CMK (cell line): ENCODE measurements at regions not wholly inside any gene's neighbourhood (a gene's known extent, or its start where the extent isn't known, plus 50 kb on each side); places are given as distances from the start of the nearest gene placed in this dataset.

ENCODE experiments used
- DNase-seq: peaks from one replicate; pipeline ENCODE4 v3.0.0-alpha.2; 2010; ENCODE audit warnings: low read depth

DNA sequence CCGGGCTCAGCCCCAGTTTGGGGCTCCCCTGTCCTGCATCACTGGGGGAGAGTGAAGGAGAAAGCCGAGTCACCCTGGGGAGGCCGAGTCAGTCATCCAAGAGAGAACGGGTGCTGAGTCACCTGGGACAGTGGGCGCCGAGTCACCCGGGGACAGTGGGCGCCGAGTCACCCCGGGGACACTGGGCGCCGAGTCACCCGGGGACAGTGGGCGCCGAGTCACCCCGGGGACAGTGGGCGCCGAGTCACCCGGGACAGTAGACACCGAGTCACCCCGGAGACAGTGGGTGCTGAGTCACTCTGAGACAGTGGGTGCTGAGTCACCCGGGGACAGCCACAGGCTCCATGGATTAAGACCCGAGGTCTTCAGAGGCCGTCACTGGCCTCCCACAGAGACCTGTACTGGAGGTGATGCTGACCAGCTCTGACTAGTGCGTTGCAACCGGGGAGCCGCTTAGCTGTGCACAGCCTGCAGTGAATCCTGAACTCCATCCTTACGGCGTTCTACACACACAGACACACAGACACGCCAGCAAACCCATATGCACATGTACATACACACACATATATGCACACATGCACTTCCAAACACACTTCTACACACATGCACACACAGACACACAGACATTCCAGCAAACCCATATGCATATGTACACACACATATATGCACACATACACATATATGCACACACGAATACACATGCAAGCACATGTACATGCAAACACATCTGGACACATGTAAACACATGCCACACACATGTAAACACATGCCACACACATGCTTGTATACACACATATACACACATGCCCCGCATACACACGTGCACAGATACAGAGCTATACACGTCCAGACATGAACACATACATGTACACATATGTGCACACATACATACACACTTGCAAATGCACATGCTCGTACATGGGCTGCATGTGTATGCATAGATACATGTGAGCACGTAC, 64.9 kb upstream of the GALNT9 start:
- no peak for DNase-seq

DNA sequence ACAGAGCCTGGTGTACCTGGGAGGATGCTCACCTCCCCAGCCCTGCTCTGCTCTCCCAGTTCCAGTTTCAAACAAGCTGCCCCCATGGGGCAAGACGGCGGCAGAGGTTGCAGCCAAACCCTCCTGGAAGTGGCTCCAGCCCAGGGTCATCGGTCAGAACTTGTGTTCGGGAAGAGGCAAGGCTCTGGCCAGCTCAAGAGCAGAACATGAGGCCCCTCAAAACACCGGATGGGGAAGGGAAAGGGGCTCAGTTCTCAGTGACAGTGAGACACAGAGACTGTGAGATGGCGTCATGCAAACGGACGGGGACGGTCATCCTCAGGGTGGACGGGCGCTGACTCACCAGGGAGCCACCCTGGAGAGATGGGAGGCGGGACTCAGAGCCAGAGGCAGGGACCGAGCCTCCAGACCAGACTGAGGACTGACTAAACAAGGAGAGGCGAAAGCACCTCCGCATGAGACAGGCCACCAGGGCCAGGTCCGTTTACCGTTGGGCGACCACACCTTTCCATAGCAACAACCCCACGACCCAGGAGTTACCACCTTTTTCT, 63.9 kb upstream of the GALNT9 start:
- no peak for DNase-seq

DNA sequence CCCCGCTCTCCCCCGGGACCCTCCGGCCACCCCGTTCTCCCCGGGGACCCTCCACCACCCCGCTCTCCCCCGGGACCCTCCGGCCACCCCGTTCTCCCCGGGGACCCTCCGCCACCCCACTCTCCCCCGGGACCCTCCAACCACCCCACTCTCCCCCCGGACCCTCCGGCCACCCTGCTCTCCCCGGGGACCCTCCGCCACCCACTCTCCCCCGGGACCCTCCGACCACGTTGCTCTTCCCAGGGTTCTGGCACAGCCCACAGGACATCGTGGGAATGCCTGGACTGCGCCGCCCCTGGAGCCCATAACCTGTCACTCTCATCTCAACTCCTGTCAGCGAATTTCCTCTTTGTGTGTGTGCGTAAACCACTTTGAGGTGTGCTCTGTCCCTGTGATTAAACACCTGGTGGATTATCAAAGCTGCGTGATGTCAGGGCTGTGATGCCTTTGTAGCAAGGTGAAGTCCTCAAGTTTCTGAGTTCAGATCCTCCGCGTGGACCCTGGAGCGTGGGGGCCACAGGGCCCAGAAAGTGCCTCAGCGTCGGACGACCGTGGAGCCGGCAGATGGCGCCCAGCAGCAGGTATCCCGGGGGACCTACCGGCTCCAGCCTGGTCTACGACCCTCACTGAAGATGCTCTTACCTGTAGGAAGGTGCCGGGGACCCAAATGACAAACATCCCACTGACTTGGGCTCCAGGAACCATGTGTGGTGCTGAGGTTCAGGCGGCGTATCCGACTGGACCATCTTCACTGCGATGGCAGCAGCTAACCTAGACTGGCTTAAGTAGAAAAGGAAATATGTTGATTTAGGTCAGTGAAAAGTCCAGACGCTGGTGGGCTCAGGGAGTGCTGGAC, 63.2 kb upstream of the GALNT9 start:
- no peak for DNase-seq

DNA sequence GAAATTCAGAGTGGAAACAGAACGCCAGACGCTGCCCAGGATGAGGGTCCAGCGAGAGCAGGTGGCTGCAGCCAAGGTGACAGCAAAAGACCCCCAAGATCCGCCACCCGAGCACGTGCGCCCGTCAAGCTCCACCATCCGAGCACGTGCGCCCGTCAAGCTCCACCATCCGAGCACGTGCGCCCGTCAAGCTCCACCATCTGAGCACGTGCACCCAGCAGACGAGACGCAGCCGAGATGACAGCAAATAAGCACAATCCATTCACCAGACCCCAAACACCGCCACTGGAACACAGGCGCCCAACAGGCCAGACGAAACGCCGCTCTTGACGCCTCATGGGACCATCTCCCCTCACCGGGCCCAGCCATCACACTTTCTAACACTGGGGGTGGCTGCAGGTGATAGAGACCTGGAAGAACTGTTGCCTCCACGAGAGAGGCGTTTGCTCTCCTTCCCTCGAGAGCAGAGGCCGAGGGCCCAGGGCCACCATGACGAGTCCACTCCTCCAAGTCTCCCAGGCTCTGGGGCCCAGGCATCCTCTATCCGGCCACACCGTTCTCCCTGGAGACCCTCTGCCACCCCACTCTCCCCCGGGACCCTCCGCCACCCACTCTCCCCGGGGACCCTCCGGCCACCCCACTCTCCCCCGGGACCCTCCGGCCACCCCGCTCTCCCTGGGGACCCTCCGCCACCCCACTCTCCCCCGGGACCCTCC, 62.1 kb upstream of the GALNT9 start:
- DNase-seq = no peak

DNA sequence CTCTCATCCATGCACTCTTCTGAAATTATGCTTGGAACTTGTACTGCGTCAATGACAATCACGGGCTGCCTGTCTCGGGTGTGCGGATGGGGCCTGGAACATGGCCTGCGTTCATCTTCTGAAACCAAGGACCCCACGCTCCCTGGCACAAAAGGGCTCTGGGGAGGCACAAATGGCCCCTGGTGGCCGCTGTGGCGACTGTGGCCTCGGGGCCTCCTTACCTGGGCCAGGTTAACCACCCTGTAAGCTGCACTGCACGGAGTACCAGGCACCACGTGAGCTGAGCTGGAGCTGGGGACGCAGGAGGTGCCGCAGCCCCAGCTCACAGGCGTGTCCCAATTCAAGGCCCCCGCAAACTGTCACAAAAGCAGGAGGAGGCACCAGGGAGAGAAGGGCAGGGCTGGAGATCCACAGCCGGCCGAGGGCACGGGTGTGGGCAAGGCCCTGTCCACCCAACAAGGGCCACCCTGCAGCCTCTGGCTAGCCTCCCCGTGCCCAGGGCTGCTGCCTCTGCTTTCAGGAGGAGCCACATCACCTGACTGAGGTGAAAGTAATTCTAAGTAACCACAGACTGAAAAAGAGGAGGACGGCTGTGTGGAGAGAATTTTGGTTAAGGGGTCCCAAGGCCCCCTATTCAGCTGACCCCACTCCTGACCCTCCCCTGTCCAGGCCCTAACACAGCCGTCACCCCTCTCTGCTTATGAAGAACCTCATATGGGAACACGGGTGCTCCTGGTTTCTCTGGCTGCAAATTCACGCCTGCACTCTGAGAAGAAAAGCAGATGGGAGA, 61.1 kb upstream of the GALNT9 start:
- DNase-seq = no peak

DNA sequence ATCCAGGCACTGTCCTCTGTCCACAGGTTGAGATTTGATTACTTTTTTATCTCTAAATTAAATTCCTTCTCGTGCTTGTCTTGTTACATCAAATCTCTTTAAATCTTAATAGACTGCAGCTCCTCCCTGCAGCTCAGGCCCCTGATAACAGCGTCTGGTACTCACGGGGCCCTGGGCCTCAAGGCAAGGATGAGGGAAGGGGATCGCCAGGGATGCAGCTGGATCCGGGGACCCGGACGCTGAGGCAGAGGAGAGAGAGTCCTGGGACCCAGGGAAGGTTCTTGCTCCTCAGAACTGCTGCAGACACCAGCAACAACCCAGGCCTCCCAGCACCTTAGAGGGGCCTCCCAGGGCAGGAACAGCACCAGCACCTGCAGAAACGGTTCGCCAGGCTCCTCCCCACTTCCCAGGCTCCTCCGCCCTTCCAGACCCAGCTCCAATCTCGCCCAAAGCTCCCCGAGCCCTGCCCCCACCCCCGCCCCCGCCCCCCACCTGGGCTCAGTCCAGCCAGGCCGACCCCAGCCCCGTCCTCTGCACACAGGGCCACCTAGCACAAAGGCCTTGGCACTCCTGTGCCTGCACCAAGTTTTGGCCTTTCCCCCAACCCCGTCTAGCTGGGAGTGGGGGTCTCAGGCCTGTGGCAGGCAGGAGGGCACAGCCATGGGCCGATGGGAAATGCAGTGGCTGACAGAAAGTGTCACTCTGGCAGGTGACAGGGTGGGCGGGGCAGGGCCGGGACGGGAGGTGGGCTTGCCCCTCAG, 60.3 kb upstream of the GALNT9 start:
- no peak for DNase-seq

DNA sequence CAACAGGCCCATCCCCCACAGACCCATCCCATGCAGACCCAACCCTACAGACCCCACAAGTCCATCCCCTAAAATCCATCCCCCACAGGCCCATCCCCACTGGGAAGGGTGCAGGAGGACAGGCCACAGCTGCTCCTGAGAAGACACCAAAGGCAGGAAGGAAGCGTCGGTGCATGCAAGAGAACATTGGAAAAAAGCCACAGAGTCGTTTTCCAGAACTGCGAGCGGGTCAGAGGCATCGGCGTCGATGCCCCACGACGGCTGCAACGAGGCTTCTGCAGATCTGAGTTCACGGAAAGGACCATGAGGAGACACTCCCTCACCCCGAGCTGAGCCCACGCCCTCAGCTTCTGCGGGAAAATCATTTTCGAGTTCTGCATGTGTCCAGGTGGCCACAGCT, 59.6 kb upstream of the GALNT9 start:
- DNase-seq = no peak

DNA sequence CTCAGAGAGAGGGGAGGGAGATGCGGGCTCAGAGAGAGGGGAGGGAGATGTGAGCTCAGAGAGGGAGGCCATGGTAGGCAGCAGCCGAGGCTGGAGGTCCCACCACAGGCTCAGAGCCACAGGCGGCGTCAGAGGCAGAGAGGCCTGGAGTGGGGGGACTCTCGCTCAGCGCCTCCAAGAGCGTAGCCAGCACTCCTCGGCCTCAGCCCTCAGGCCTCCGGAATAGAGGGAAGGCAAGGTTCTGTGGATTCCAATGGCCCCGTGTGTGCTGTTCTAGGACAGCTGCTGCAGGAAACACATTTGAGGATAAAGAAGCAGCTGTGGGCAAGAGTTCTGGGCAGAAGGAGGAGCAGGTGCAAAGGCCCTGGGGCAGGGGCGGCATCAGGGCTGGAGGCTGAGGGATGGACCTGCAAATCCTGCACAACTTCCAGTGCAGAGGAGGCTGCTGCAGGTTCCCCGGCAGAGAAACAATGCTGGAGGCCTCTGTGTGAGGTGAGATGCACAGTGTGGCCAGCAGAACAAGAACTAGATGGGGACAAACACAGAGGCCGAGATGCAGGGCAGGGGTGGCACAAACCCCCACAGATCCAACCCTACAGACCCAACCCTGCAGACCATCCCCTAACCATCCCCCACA, 59.1 kb upstream of the GALNT9 start:
- DNase-seq = no peak

DNA sequence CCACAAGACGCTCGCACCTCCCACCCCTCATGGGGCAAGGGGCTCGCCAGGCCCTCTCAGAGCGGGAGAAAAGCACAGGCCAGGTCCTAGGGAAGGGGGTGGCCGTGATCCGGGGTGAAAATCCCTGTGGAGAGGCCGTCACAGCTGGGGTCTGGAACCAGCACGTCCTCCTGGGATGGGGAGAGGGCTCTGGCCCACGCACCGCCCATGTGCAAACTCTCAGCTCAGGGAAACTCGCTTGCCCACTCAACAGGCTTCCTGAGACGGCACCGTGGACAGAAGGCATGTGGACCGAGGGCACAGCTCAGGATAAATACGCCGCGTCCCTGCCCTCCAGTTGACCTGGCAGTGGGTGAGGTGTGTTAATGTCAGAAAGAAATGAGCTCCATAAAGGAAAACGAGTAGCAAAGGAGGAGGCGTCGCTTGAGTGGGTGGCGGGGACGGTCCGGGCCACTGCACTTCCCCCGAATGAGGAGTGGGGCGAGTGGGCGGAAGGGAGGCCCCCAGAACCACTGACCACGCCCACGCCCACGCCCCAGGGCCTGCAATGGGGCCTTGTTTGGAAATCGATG, 57.6 kb upstream of the GALNT9 start:
- no peak for DNase-seq

DNA sequence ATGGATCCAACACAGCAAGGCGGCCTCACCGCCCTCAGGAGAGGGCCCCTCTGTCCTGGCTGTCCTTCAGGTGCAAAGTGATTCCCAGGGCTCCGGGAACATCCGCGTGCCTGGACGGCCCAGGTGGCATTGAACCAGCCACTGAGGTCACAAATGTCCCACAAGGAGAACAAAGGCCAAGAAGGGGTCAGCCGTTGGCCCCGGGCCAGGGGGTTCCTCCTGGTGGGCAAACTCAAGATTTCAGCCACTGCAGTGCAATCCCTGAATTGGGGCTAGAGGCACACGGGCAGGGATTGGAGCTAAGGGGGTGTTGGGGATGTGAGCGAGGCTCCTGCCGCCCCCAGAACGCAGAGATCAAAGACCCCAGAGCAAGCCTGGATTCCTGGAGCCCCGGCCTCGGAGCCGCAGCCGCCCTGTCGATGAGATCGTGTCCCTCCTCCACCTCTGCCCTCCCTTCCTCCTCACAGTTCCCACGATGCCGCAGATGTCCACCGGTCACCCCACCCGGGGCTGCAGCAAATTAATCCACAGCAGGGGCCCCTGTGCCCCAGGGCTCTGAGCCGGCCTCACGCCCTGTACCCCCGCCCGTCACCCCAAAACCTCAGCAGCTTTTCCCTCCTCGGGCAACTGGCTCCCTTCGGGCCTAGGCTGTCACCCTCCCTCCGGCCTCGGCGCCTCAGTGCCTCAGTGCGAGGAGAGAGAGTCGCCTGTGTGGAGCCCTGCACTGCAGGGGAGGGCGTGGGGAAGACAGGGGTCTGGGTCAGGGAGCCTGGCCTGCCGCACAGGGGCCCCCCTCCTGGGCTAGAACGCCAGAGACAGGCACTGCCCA, 56.7 kb upstream of the GALNT9 start:
- no peak for DNase-seq

DNA sequence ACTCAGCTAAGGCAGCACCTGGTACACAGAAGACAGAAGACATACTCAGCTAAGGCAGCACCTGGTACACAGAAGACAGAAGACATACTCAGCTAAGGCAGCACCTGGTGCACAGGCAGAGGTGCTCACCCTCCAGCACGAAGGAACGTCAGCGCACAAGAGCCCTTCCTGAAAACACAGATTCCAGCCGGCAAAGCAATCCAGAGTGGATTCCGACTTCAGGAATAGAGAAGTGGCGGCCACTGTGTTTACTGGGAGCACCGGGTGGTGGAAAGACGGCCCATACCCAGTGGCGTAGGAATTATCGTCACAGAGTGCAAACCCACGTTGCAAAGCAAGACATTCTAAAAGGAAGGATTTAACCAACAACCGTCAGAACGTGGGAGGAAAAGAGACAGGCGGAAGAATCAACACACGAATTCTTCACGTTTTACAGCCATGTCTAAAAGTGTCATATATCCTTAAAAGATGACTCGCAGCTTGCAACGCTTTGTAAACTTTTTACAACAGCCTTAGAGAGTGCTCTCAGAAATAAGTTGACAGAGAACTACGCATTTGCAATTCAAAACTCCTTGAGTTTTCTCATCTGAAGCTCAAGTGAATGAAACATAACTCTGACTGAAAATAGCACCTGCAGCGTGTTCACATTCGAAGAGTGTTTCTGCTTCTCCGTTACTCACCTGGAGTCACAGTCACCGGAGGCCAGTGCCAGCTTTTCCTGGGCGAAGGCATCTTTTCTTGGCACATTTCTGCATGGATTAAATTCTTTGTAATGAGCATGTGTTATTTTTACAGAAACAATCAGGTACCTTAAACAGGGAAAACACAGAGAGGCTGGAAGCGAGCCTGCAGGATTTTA, 55.8 kb upstream of the GALNT9 start:
- DNase-seq = no peak

DNA sequence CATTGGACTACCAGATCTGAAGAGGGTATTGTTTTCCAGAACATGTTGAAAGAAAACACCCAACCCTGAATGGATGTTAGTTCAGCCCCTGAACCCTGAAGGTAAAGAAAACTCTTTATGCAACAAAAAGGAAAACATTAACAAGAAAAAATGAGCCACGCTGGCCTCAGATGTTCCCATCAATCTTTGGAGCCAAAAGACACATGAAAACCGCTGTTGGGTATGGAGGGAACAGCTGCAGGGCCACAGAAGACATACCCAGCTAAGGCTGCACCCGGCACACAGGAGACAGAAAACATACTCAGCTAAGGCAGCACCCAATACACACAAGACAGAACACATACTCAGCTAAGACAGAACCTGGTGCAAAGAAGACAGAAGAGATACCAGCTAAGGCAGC, 51.3 kb upstream of the GALNT9 start:
- DNase-seq = no peak

DNA sequence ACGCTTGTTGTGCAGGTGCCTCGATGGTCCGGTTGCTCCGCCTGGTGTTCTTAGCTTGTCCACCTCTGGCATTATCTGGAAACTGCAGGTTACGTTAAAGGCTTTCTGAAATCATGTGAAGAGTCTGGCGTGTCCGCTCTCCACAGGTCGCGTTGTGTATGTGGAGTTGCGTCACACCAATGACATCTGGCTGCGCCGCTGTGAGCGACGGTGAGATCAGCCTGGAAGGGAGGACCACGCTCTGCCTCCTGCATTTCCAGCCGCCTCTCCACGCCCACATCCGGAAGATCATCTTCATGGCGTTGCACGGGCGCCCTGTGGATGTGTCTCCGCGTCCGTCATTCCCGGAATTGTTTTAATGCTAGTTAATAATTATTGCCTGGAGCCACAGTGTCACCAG, 50.6 kb upstream of the GALNT9 start:
- DNase-seq = no peak

DNA sequence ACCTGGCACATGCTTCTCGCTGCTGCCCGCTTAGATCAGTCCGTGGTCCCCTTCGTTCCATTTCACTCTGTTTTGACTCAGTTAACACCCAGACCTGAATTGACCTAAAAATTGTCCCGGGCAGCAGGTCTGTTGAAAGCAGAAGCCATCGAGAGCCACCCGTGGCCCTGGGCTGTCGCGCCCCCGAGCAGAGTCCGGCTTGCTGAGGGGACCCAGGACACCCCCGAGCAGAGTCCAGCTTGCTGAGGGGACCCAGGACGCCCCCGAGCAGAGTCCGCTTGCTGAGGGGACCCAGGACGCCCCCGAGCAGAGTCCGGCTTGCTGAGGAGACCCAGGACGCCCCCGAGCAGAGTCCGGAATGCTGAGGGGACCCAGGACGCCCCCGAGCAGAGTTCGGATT, 50.2 kb upstream of the GALNT9 start:
- DNase-seq = no peak
